ENCODE measurements at regions not wholly inside any gene's neighbourhood (a gene's known extent, or its start where the extent isn't known, plus 50 kb on each side); places are given as distances from the start of the nearest gene placed in this dataset.

- no peak for DNase-seq (ENCODE audit: low spot score)
Observed at GRCh38 chr7:114755856-114756255, 166.0 kb upstream of the MDFIC start.

- DNase-seq (ENCODE audit: low spot score), result no peak
Observed at GRCh38 chr7:114758661-114759227, 163.2 kb upstream of the MDFIC start.

- DNase-seq (ENCODE audit: low spot score), result no peak
Observed at GRCh38 chr7:114759347-114760062, 162.4 kb upstream of the MDFIC start.

GRCh38 chr7:114760477-114760876 is 161.4 kb upstream of the MDFIC start:
- no peak for DNase-seq (ENCODE audit: low spot score)

DNA sequence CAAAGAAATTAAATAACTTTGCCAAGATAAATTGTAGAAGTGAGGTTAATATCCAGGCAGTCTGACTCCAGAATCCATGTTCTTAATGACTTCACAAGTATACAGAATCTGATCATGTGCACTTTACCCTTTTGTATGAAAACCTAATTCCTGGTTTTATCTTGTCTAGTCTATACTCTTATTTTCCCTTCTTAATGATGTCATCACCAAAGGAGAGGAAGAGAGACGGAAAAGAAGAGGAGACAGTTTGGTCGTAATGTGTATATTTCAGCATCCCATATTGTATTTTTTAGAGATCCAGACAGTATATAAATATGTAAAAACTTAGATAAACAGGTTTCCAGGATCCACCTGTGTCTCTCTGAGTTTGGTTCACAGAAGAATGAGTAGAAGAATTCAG is 159.9 kb upstream of the MDFIC start:
- no peak for DNase-seq (ENCODE audit: low spot score)

GRCh38 chr7:114765331-114766040 is 156.4 kb upstream of the MDFIC start:
- no peak for DNase-seq (ENCODE audit: low spot score)

- no peak for DNase-seq (ENCODE audit: low spot score)
Observed at GRCh38 chr7:114766041-114766356, 155.9 kb upstream of the MDFIC start.

DNA sequence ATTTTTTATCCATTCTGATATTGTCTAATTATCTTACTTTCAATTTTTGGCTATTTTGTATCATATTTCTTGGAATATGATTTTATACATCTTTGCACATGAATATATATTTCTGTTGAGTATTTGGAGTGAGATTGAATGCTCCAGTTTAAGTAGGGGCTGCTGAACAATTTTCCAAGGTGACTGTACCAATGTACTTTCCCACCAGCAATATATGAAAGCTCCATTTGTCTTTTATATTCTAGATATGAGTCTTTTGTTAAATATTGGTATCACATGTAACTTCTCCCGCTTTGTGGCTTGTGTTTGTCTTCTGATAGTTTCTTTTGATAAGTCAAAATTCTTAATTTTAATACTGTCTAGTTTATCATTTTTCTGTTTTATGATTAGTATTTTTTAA is 144.6 kb upstream of the MDFIC start:
- no peak for DNase-seq (ENCODE audit: low spot score)

DNA sequence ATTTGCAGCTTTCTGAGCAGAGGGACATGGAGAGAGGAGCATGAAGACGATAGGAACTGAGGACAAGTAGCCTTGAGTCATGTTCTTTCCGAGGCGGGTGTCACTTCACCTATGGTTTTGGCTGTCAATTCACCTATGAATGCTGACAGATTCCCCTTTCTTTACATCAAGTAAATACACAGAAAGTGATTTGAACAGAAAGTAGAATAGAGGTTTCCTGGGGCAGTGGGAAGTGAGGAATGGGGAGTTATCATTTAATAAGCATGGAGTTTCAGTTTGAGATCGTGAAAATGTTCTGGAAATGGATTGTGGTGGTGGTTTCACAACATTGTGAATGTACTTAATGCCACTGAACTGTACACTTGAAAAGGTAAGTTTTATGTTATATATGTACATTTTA is 138.4 kb upstream of the MDFIC start:
- DNase-seq (ENCODE audit: low spot score), result no peak

GRCh38 chr7:114784177-114784576 is 137.7 kb upstream of the MDFIC start:
- no peak for DNase-seq (ENCODE audit: low spot score)

DNA sequence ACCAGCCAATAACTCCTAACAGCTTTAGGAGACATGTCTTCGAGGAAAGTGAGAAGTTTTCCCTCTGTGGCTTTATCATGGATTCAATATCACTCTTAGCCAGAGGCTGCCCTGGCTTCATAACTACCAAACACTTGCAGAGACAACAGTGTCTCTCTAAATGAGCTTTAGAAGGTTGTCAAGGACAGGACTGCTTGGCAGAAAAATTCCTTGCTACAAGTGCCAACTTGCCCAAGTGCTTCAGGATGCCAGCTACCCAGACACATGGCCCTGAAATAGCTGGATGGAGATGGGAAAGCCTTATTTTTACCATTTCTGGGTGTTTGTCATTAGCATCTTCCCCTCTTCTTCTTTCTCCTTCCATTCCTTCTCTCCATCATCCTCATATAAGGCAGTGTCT is 137.1 kb upstream of the MDFIC start:
- DNase-seq (ENCODE audit: low spot score), result no peak

GRCh38 chr7:114785496-114785895 is 136.4 kb upstream of the MDFIC start:
- no peak for DNase-seq (ENCODE audit: low spot score)

- no peak for DNase-seq (ENCODE audit: low spot score)
Observed at GRCh38 chr7:114786455-114786854, 135.4 kb upstream of the MDFIC start.

- DNase-seq (ENCODE audit: low spot score), result no peak
Observed at GRCh38 chr7:114787556-114787955, 134.3 kb upstream of the MDFIC start.

DNA sequence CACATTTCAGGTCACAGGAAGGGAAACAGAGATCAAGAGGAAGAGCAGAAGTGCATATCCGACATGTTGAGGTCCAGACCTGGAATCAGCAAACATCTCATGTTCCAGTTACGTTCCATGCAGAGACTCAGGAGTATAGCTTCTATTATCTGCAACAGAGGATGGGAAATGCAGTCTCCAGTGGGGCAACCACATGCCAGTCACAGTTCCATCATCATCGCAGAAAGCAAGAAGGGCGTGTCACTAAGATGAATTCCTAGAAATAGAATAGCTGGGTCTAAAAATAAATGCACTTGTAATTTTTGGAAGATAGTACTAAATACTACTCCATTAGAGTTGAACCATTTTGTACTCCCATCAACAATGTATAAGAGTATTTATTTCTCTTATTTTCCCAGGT is 133.2 kb upstream of the MDFIC start:
- no peak for DNase-seq (ENCODE audit: low spot score)

DNA sequence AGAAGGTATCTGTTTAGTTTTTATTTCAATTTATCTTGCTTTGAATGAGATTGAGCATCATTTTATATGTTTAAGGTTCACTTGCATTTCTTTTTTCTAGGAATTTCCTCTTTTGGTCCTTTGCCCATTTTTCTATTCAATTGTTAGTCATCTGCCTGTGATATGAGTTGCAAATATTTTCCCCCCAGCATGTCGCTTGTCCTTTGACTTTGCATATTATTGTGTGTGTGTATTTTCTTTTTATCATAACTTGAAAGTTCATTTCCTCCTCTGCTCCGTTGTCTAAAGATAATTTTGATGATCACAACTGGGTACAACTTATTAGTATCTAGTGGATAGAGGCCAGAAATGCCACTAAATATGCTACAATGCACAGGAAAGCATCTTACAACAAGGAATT is 132.7 kb upstream of the MDFIC start:
- no peak for DNase-seq (ENCODE audit: low spot score)

- DNase-seq (ENCODE audit: low spot score), result no peak
Observed at GRCh38 chr7:114789871-114790311, 132.0 kb upstream of the MDFIC start.

DNA sequence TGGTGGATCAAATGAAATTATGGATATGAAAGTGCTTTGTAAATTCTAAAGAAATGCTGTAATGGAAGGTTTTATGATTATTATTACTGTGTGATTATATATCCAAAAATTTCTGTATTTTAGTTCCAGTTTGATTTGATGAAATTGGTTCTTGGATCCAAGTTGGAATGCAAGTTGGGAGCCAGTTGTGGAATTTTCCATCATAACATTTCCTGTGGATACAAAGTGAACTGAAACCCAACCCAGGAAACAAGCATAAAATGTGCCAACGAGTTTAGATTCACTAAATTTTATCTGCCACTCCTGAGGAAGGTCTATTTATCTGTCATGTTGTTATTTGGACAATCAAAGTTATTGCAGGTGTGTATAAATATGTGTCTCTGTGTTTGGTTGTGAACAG is 131.4 kb upstream of the MDFIC start:
- DNase-seq (ENCODE audit: low spot score), result no peak

GRCh38 chr7:114791771-114792170 is 130.1 kb upstream of the MDFIC start:
- DNase-seq (ENCODE audit: low spot score), result no peak

GRCh38 chr7:114793155-114793845 is 128.6 kb upstream of the MDFIC start:
- no peak for DNase-seq (ENCODE audit: low spot score)

- no peak for DNase-seq (ENCODE audit: low spot score)
Observed at GRCh38 chr7:114795475-114795874, 126.4 kb upstream of the MDFIC start.

- DNase-seq (ENCODE audit: low spot score), result no peak
Observed at GRCh38 chr7:114799628-114800028, 122.3 kb upstream of the MDFIC start.

- DNase-seq (ENCODE audit: low spot score), result no peak
Observed at GRCh38 chr7:114802632-114803031, 119.3 kb upstream of the MDFIC start.
